ENCODE measurements at regions not wholly inside any gene's neighbourhood (a gene's known extent, or its start where the extent isn't known, plus 50 kb on each side); places are given as distances from the start of the nearest gene placed in this dataset.

- no peak for TF ChIP-seq ZNF692 (tag by site-specific recombination; IDR thresholded peaks at IDR 0.05)
Measured at GRCh38 chr22:49705972-49706352, 121.7 kb downstream of the BRD1 start (continued).

GRCh38 chr22:49705216-49705971 lies 122.3 kb downstream of the BRD1 start:
- H3K4me3 ChIP-seq (ENCODE audit: low read depth, low read length), result no peak overlapping the region
- H3K36me3 ChIP-seq (ENCODE audit: control insufficient read depth in 2 of 2, insufficient read depth in 1 of 2, low read length in 2 of 2), result no peaks in the 10 kb centered on the region
- CTCF ChIA-PET, result interaction anchor here (0.6 to 0.7 kb wide), 2 partner anchors 9 to 14 kb away, joined by 3 to 5 read pairs; no protein-coding TSS in a partner anchor
- no peaks in the 10 kb centered on the region for H3K9me3 ChIP-seq (ENCODE audit: control insufficient read depth, insufficient read depth, low read depth, low read length)
- TF ChIP-seq ZNF16 (tag by site-specific recombination; IDR thresholded peaks at IDR 0.05; ENCODE audit: low read depth) (no peak), ZNF214 (tag by site-specific recombination; IDR thresholded peaks at IDR 0.05; ENCODE audit: borderline replicate concordance) (no peak), ZSCAN5A (tag by site-specific recombination; IDR thresholded peaks at IDR 0.05) (no peak), AEBP2 (tag by site-specific recombination; IDR thresholded peaks at IDR 0.05; ENCODE audit: borderline replicate concordance) (no peak), BCL11B (tag by site-specific recombination; IDR thresholded peaks at IDR 0.05; ENCODE audit: low read depth) (no peak), ZNF157 (tag by site-specific recombination; IDR thresholded peaks at IDR 0.05) (no peak), ZNF704 (tag by site-specific recombination; IDR thresholded peaks at IDR 0.05) (no peak), ZNF138 (tag by site-specific recombination; IDR thresholded peaks at IDR 0.05; ENCODE audit: borderline replicate concordance) (no peak), KLF8 (tag by site-specific recombination; IDR thresholded peaks at IDR 0.05) (no peak)
- no peak overlapping the region for H3K27ac ChIP-seq (ENCODE audit: extremely low read depth, low read depth, low read length)
- POLR2A ChIA-PET, result no interaction called here
- H3K4me1 ChIP-seq (ENCODE audit: control insufficient read depth, insufficient read depth, low read length), result no peaks in the 10 kb centered on the region

GRCh38 chr22:49704345-49705215 lies 123.1 kb downstream of the BRD1 start:
- POLR2A ChIA-PET, result no interaction called here
- H3K36me3 ChIP-seq (ENCODE audit: control insufficient read depth in 2 of 2, insufficient read depth in 1 of 2, low read length in 2 of 2), result no peaks in the 10 kb centered on the region
- no peak overlapping the region for H3K4me3 ChIP-seq (ENCODE audit: low read depth, low read length)
- no peak overlapping the region for H3K27ac ChIP-seq (ENCODE audit: extremely low read depth, low read depth, low read length)
- no peaks in the 10 kb centered on the region for H3K9me3 ChIP-seq (ENCODE audit: control insufficient read depth, insufficient read depth, low read depth, low read length)
- CTCF ChIA-PET, result interaction anchor here (0.6 to 0.7 kb wide), 2 partner anchors 9 to 13 kb away, joined by 3 to 5 read pairs; no protein-coding TSS in a partner anchor
- H3K4me1 ChIP-seq (ENCODE audit: control insufficient read depth, insufficient read depth, low read length), result no peaks in the 10 kb centered on the region
- TF ChIP-seq ZNF350 (tag by site-specific recombination; IDR thresholded peaks at IDR 0.05) (no peak), OVOL3 (tag by site-specific recombination; IDR thresholded peaks at IDR 0.05) (no peak), MZF1 (tag by site-specific recombination; IDR thresholded peaks at IDR 0.05; ENCODE audit: borderline replicate concordance) (no peak), ZNF23 (tag by site-specific recombination; IDR thresholded peaks at IDR 0.05; ENCODE audit: borderline replicate concordance) (no peak), ZNF664 (tag by site-specific recombination; IDR thresholded peaks at IDR 0.05) (no peak), PRDM6 (tag by site-specific recombination; IDR thresholded peaks at IDR 0.05) (no peak), ZNF362 (tag by site-specific recombination; IDR thresholded peaks at IDR 0.05) (no peak), REST (tag by site-specific recombination; IDR thresholded peaks at IDR 0.05) (no peak)
